H1 (cell line): ENCODE measurements at regions not wholly inside any gene's neighbourhood (a gene's known extent, or its start where the extent isn't known, plus 50 kb on each side); places are given as distances from the start of the nearest gene placed in this dataset.

Experiments used
- CTCF ChIA-PET: fragments of 300-600 bp; sonication (Branson Sonifier 250); formaldehyde crosslinking; loops from one replicate; lab custom pipeline; 2021; ENCODE audit not compliant: partially characterized antibody; lab: Charles Lee
- POLR2A ChIA-PET: fragments of 300-600 bp; sonication (Branson Sonifier 250); formaldehyde crosslinking; loops from one replicate; lab custom pipeline; 2021; ENCODE audit warnings: inconsistent platforms; ENCODE audit not compliant: partially characterized antibody; lab: Charles Lee
- DNase-seq, 2 experiments: peaks; one replicate each; pipeline versions ENCODE4 v3.0.0 to v3.0.0-alpha.2; 2010 to 2022; ENCODE audit warnings: low spot score in 2 of 2, low read depth in 1 of 2, mixed read lengths in 1 of 2
- FAIRE-seq: peaks from 2 replicates; lab custom pipeline; 2011; peaks lifted over from hg19 to GRCh38; lab: Jason Lieb, UNC
- H2AFZ ChIP-seq: 2 replicates; pipeline ENCODE4 v1.8.1; 2012; ENCODE audit warnings: low read length, inconsistent platforms
- H2AK5ac ChIP-seq: 2 replicates; pipeline ENCODE4 v1.6.1; 2013; ENCODE audit warnings: low read depth, low read length
- H2BK120ac ChIP-seq: replicated peaks from 2 replicates; pipeline ENCODE3; 2013; ENCODE audit warnings: low read depth, low read length, inconsistent platforms
- H2BK12ac ChIP-seq: 2 replicates; pipeline ENCODE4 v1.6.1; 2013; ENCODE audit warnings: low read depth, low read length
- H2BK15ac ChIP-seq: 2 replicates; pipeline ENCODE4 v1.6.1; 2013; ENCODE audit warnings: low read length
- H2BK20ac ChIP-seq: 2 replicates; pipeline ENCODE4 v1.6.1; 2013; ENCODE audit warnings: low read length
- H2BK5ac ChIP-seq: 2 replicates; pipeline ENCODE4 v1.6.1; 2013; ENCODE audit warnings: low read depth, low read length
- H3K14ac ChIP-seq: 2 replicates; pipeline ENCODE4 v1.6.1; 2013; ENCODE audit warnings: inconsistent platforms; ENCODE audit not compliant: insufficient read length
- H3K18ac ChIP-seq: 2 replicates; pipeline ENCODE4 v1.6.1; 2013; ENCODE audit warnings: low read length; ENCODE audit errors: extremely low read depth
- H3K23ac ChIP-seq: 2 replicates; pipeline ENCODE4 v1.6.1; 2013; ENCODE audit warnings: inconsistent platforms; ENCODE audit not compliant: insufficient read length
- H3K23me2 ChIP-seq: 2 replicates; pipeline ENCODE4 v1.6.1; 2013; ENCODE audit warnings: low read depth, low read length
- H3K27ac ChIP-seq: 2 replicates; pipeline ENCODE4 v1.6.1; 2011; ENCODE audit warnings: low read depth, low read length, inconsistent platforms
- H3K27me3 ChIP-seq, 4 experiments: replicated peaks in 1 of 4; 1 replicate in 1 of 4; 2 replicates in 3 of 4; pipeline versions ENCODE4 v1.6.1 to v1.8.1; 2011 to 2013; ENCODE audit warnings: low read length in 3 of 4, mild to moderate bottlenecking in 3 of 4, inconsistent platforms in 2 of 4, mixed read lengths in 2 of 4, moderate library complexity in 1 of 4; ENCODE audit not compliant: control insufficient read depth in 3 of 4, insufficient read depth in 3 of 4; ENCODE audit errors: extremely low read depth in 1 of 4
- H3K36me3 ChIP-seq, 4 experiments: 2 replicates each; pipeline versions ENCODE4 v1.6.1 to v1.8.1; 2011 to 2013; ENCODE audit warnings: mild to moderate bottlenecking in 4 of 4, low read length in 3 of 4, moderate library complexity in 2 of 4, control low read depth in 1 of 4, inconsistent platforms in 1 of 4; ENCODE audit not compliant: insufficient read depth in 4 of 4, control insufficient read depth in 2 of 4
- H3K4ac ChIP-seq: replicated peaks from 2 replicates; pipeline ENCODE3; 2013; ENCODE audit warnings: low read length, low read depth, mixed read lengths, inconsistent platforms; ENCODE audit not compliant: insufficient read length
- H3K4me1 ChIP-seq, 4 experiments: replicated peaks in 1 of 4; 1 replicate in 1 of 4; 2 replicates in 3 of 4; pipeline versions ENCODE4 v1.6.1 to v1.8.1; 2011 to 2013; ENCODE audit warnings: low read length in 3 of 4, inconsistent platforms in 2 of 4, mixed read lengths in 1 of 4; ENCODE audit not compliant: insufficient read depth in 4 of 4, control insufficient read depth in 3 of 4
- H3K4me2 ChIP-seq, 2 experiments: 2 replicates each; pipeline versions ENCODE4 v1.6.1 to v1.8.1; 2011 to 2013; ENCODE audit warnings: low read depth in 2 of 2, low read length in 2 of 2, control low read depth in 1 of 2, inconsistent platforms in 1 of 2, mild to moderate bottlenecking in 1 of 2; ENCODE audit not compliant: insufficient read depth in 1 of 2
- H3K4me3 ChIP-seq, 4 experiments: fragments of 200-600, 300-600 bp in 1 of 4; sonication (generic), shearing (Covaris generic), sonication (Bioruptor Twin) in 1 of 4; 2 replicates each; pipeline versions ENCODE4 v1.5.1 to v1.8.1; 2011 to 2016; ENCODE audit warnings: low read length in 4 of 4, low read depth in 3 of 4, control low read depth in 2 of 4, inconsistent platforms in 2 of 4, mild to moderate bottlenecking in 2 of 4, mixed read lengths in 1 of 4, moderate library complexity in 1 of 4; ENCODE audit not compliant: insufficient read depth in 2 of 4; ENCODE audit errors: extremely low read depth in 1 of 4
- H3K56ac ChIP-seq: replicated peaks from 2 replicates; pipeline ENCODE3; 2013; ENCODE audit warnings: low read depth, mild to moderate bottlenecking, mixed read lengths, low read length, inconsistent platforms; ENCODE audit not compliant: insufficient read length
- H3K79me1 ChIP-seq: 2 replicates; pipeline ENCODE4 v1.6.1; 2013; ENCODE audit warnings: low read depth, low read length, control low read depth
- H3K79me2 ChIP-seq, 2 experiments: 2 replicates each; pipeline versions ENCODE4 v1.6.1 to v1.8.1; 2012 to 2013; ENCODE audit warnings: low read length in 2 of 2, mild to moderate bottlenecking in 2 of 2, inconsistent platforms in 1 of 2; ENCODE audit not compliant: insufficient read depth in 2 of 2, control insufficient read depth in 1 of 2
- H3K9ac ChIP-seq, 4 experiments: replicated peaks in 1 of 4; 1 replicate in 1 of 4; 2 replicates in 3 of 4; pipeline versions ENCODE4 v1.6.1 to v1.8.1; 2011 to 2013; ENCODE audit warnings: low read depth in 3 of 4, low read length in 3 of 4, control low read depth in 2 of 4, mild to moderate bottlenecking in 2 of 4, moderate library complexity in 2 of 4, inconsistent platforms in 1 of 4; ENCODE audit errors: extremely low read depth in 1 of 4
- H3K9me3 ChIP-seq, 2 experiments: 2 replicates each; pipeline versions ENCODE4 v1.6.1 to v1.8.1; 2012 to 2013; ENCODE audit warnings: mild to moderate bottlenecking in 2 of 2, moderate library complexity in 2 of 2, control low read depth in 1 of 2, inconsistent platforms in 1 of 2, low read depth in 1 of 2, low read length in 1 of 2, mixed read lengths in 1 of 2; ENCODE audit not compliant: insufficient read depth in 2 of 2
- H4K20me1 ChIP-seq, 2 experiments: replicated peaks in 1 of 2; 2 replicates each; pipeline versions ENCODE3 to v1.8.1; 2011 to 2013; ENCODE audit warnings: inconsistent platforms in 2 of 2, low read length in 2 of 2, mild to moderate bottlenecking in 1 of 2; ENCODE audit not compliant: insufficient read depth in 2 of 2, control insufficient read depth in 1 of 2
- H4K5ac ChIP-seq: 2 replicates; pipeline ENCODE4 v1.6.1; 2013; ENCODE audit warnings: low read length, low read depth, mixed read lengths, inconsistent platforms; ENCODE audit not compliant: insufficient read length
- H4K8ac ChIP-seq: 2 replicates; pipeline ENCODE4 v1.8.0; 2013; ENCODE audit warnings: mild to moderate bottlenecking, moderate library complexity, low read length, inconsistent platforms; ENCODE audit not compliant: insufficient read depth; ENCODE audit errors: extremely low read depth
- H4K91ac ChIP-seq: replicated peaks from 2 replicates; pipeline ENCODE3; 2013; ENCODE audit warnings: low read length, mixed read lengths, inconsistent platforms; ENCODE audit not compliant: insufficient read length
- SP2 ChIP-seq: IDR thresholded peaks from 2 replicates; pipeline ENCODE4 v1.6.1; 2012; ENCODE audit warnings: mild to moderate bottlenecking, low read length, inconsistent platforms
- WGBS, 2 experiments: shearing (Covaris generic) in 1 of 2; methylation state at CpG; one replicate each; pipeline versions ENCODE4 v1.1.6 to v1.1.7; 2013 to 2015; ENCODE audit warnings: low lambda C conversion rate in 2 of 2, mixed read lengths in 2 of 2, inconsistent platforms in 1 of 2, low coverage in 1 of 2, missing lambda C conversion rate in 1 of 2; ENCODE audit not compliant: insufficient replicate concordance in 2 of 2, insufficient coverage in 1 of 2, insufficient read length in 1 of 2; ENCODE audit errors: extremely low coverage in 1 of 2, missing lambda C conversion rate in 1 of 2; 5-methylcytosine and 5-hydroxymethylcytosine counted together

DNA sequence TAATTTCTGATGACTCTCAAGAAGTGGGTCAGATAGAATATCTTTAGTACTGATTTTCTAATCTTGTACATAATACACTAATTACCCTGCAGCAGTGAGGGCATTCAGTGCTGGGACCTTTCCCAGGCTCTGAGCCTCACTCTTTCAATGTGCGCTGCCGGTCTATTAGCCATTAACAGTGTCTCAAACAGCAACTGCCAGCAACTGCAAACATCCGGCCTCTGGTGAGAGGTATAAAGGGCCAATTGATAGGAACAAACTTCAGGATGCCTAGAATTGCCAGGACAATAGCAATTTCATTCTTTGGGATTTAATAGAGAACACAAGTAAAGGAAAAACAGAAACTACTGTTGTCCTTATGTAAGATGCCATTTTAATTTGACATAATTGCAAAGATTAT lies 604.4 kb upstream of the SPRY2 start:
- DNase-seq, result peak in 1 of 2 experiments; percentile 25
- Histone ChIP-seq H3K4me1 (no peaks in the 10 kb centered on the region; a peak in 1 of 7 replicates), H3K18ac (no peak overlapping the region), H2BK12ac (no peak overlapping the region), H4K5ac (no peak overlapping the region), H2AFZ (no peak overlapping the region), H3K23ac (no peak overlapping the region), H4K20me1 (no peaks in the 10 kb centered on the region), H4K8ac (no peak overlapping the region), H3K4ac (no peak overlapping the region), H3K27me3 (no peaks in the 10 kb centered on the region), H2BK120ac (no peak overlapping the region), H3K9me3 (no peaks in the 10 kb centered on the region), H2AK5ac (no peak overlapping the region), H2BK20ac (no peak overlapping the region), H2BK5ac (no peak overlapping the region), H3K27ac (no peak overlapping the region), H3K4me3 (no peak overlapping the region), H3K79me2 (no peaks in the 10 kb centered on the region), H3K36me3 (no peaks in the 10 kb centered on the region), H4K91ac (no peak overlapping the region), H2BK15ac (no peak overlapping the region), H3K79me1 (no peaks in the 10 kb centered on the region), H3K9ac (no peak overlapping the region), H3K56ac (no peak overlapping the region), H3K23me2 (no peaks in the 10 kb centered on the region), H3K14ac (no peak overlapping the region), H3K4me2 (no peak overlapping the region)
- 21% methylated on average over 3 of the region's 3 CpGs; no CpG with 5 or more reads in 1 of the 2 experiments for WGBS, 2 experiments
- CTCF ChIA-PET, result no interaction called here
- peak; percentile 90 for FAIRE-seq
- POLR2A ChIA-PET, result no interaction called here
- no peak for TF ChIP-seq SP2
